Common myeloid progenitor, CD34-positive (primary cell): ENCODE measurements at regions not wholly inside any gene's neighbourhood (a gene's known extent, or its start where the extent isn't known, plus 50 kb on each side); places are given as distances from the start of the nearest gene placed in this dataset.

Experiments
- CTCF ChIA-PET: fragments of 350-600 bp; sonication (Branson Sonifier 250); formaldehyde crosslinking; loops from one replicate; lab custom pipeline; 2021; ENCODE audit warnings: antibody characterized with exemption; lab: Charles Lee
- POLR2A ChIA-PET: fragments of 350-600 bp; sonication (Branson Sonifier 250); formaldehyde crosslinking; loops from one replicate; lab custom pipeline; 2021; ENCODE audit warnings: antibody characterized with exemption; lab: Charles Lee
- DNase-seq, 3 donors: peaks; one replicate each; pipeline versions ENCODE4 v3.0.0 to v3.0.0-alpha.2; 2013
- H3K27ac ChIP-seq, 2 experiments: 1 replicate in 1 of 2; 2 replicates in 1 of 2; pipeline ENCODE4 v1.7.0; 2013; ENCODE audit warnings: inconsistent platforms in 2 of 2, low read length in 2 of 2, mild to moderate bottlenecking in 2 of 2, low read depth in 1 of 2, moderate library complexity in 1 of 2; ENCODE audit not compliant: severe bottlenecking in 2 of 2, insufficient read depth in 1 of 2, poor library complexity in 1 of 2
- H3K27me3 ChIP-seq, 5 experiments: replicated peaks in 2 of 5; 1 replicate in 3 of 5; 2 replicates in 2 of 5; pipeline versions ENCODE4 v1.6.1 to v1.7.0; 2013; ENCODE audit warnings: low read length in 4 of 5, mild to moderate bottlenecking in 2 of 5, moderate library complexity in 2 of 5, inconsistent platforms in 1 of 5; ENCODE audit not compliant: insufficient read depth in 5 of 5, control insufficient read depth in 4 of 5
- H3K36me3 ChIP-seq, 4 experiments: 1 replicate in 2 of 4; 2 replicates in 2 of 4; pipeline versions ENCODE4 v1.6.1 to v1.7.0; 2013; ENCODE audit warnings: low read length in 3 of 4, control low read depth in 1 of 4, mild to moderate bottlenecking in 1 of 4; ENCODE audit not compliant: control insufficient read depth in 4 of 4, insufficient read depth in 4 of 4
- H3K4me1 ChIP-seq, 4 experiments: 1 replicate in 3 of 4; 2 replicates in 1 of 4; pipeline versions ENCODE4 v1.6.1 to v1.7.1; 2013; ENCODE audit warnings: low read length in 3 of 4, mild to moderate bottlenecking in 3 of 4, control low read depth in 1 of 4, inconsistent platforms in 1 of 4, moderate library complexity in 1 of 4; ENCODE audit not compliant: control insufficient read depth in 4 of 4, insufficient read depth in 4 of 4; ENCODE audit errors: control extremely low read depth in 1 of 4
- H3K4me3 ChIP-seq, 7 experiments: 1 replicate in 4 of 7; 2 replicates in 3 of 7; pipeline versions ENCODE4 v1.5.1 to v1.7.0; 2013; ENCODE audit warnings: mild to moderate bottlenecking in 7 of 7, low read length in 6 of 7, moderate library complexity in 6 of 7, inconsistent platforms in 2 of 7, low read depth in 2 of 7, control low read depth in 1 of 7; ENCODE audit not compliant: insufficient read depth in 4 of 7, control insufficient read depth in 1 of 7; ENCODE audit errors: extremely low read depth in 1 of 7
- H3K9me3 ChIP-seq, 5 experiments: 1 replicate in 4 of 5; 2 replicates in 1 of 5; pipeline versions ENCODE4 v1.6.1 to v1.7.1; 2013; ENCODE audit warnings: low read length in 4 of 5, mild to moderate bottlenecking in 2 of 5, inconsistent platforms in 1 of 5, low read depth in 1 of 5, moderate library complexity in 1 of 5; ENCODE audit not compliant: control insufficient read depth in 4 of 5, insufficient read depth in 2 of 5; ENCODE audit errors: control extremely low read depth in 1 of 5
- WGBS: methylation state at CpG from one replicate; pipeline ENCODE4 v1.1.5; 2013; ENCODE audit not compliant: insufficient coverage; 5-methylcytosine and 5-hydroxymethylcytosine counted together

DNA sequence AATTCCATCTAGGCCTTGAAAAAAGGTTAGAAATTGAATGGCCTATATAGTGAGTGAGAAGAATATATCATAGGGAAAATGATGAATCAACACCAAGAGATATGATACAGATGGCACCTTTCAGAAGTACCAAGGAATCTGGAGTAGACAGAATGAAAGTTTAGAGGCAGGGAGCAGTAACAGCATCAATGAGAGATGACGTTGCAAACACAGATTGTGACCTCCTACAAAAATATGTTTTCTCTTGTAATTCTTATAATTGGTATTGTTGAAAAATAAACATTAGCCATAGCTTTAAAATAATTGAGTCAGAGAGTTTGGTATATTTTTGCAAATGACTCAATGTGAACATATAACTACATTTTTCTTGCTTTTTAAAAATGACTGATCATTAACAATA, 1223.1 kb upstream of the GJE1 start:
- POLR2A ChIA-PET, result no interaction called here
- CTCF ChIA-PET, result interaction anchor here (2.0 kb wide), 1 partner anchor 9 kb away, joined by 4 read pairs; no protein-coding TSS in a partner anchor
- H3K27me3 ChIP-seq, result no peaks in the 10 kb centered on the region
- no CpG with 5 or more reads among the region's 1 CpG for WGBS
- H3K4me1 ChIP-seq, result no peaks in the 10 kb centered on the region
- no peak overlapping the region for H3K4me3 ChIP-seq
- peaks cover 0 to 4% (median 0%) of the 10 kb centered on the region in 5 experiments for H3K9me3 ChIP-seq
- no peak overlapping the region for H3K27ac ChIP-seq
- DNase-seq, result no peak
- H3K36me3 ChIP-seq, result no peaks in the 10 kb centered on the region

DNA sequence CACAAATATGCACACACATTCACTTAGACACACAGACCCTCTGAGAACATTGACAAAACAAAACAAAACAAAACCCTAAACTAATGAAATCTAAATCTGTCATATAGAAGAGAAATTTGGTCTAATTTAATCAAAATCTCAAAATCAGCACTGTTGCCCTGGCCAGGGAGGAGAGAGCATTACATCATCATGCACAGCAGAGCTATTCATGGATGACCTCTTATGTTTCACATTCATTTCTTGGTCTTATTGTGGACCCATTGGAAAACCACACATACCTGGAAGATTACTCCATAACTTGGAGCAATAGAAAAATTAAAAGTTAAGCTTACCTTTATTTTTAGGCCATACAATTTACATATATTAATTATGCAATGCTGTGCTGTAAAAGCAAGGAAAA, 1223.6 kb upstream of the GJE1 start:
- Histone ChIP-seq H3K27ac (no peak overlapping the region), H3K36me3 (no peaks in the 10 kb centered on the region), H3K27me3 (no peaks in the 10 kb centered on the region), H3K4me3 (no peak overlapping the region), H3K4me1 (no peaks in the 10 kb centered on the region), H3K9me3 (peaks cover 0 to 4% (median 0%) of the 10 kb centered on the region in 5 experiments)
- ChIA-PET CTCF (interaction anchor here (2.0 kb wide), 1 partner anchor 9 kb away, joined by 4 read pairs; no protein-coding TSS in a partner anchor), POLR2A (no interaction called here)
- no peak for DNase-seq

DNA sequence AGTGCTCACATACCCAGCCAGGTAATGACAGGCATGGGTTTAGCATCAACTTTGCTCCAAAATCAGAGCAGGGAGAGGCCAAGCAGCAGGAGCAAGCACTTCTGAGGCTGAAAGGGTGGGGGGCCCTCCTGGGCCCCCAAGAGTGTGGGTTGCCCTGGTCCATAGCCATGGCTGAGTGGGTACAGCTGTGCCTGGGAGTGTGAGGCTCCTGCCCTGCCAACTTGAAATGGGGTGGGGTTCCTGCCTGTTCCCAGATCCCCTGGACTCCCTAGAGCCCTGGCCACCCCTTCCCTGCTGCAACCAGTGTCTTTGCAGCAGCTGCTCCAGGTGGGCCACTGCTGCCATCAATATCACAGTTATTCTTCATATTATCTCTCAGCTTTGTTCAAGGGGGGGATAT, 1224.2 kb upstream of the GJE1 start:
- peaks cover 0 to 4% (median 0%) of the 10 kb centered on the region in 5 experiments for H3K9me3 ChIP-seq
- ChIA-PET POLR2A (no interaction called here), CTCF (interaction anchor here (2.0 kb wide), 1 partner anchor 10 kb away, joined by 4 read pairs; no protein-coding TSS in a partner anchor)
- no peaks in the 10 kb centered on the region for H3K27me3 ChIP-seq
- DNase-seq, result no peak
- H3K27ac ChIP-seq, result no peak overlapping the region
- no peak overlapping the region for H3K4me3 ChIP-seq
- H3K4me1 ChIP-seq, result no peaks in the 10 kb centered on the region
- no peaks in the 10 kb centered on the region for H3K36me3 ChIP-seq

DNA sequence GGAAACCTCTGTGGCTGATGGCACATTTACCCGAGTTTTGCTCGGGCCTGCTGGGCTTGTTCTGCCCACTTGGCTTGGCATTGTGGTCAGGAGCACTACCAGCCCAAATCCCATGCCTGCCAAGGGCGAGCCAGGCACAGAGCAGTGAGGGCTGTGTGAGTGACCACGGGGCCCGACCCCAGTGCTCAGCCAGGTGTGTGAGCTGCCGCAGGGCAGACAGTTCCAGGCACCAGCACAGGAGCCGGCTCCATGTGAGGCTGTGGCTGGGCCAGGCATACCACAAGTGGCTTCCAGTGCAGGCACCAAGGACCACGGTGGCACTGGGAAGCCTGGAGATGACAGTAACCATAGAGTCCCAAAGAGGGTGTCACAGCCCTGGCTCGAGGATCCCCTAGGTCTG, 1225.5 kb upstream of the GJE1 start:
- no peak overlapping the region for H3K27ac ChIP-seq
- CTCF ChIA-PET, result interaction anchor here (0.6 to 0.9 kb wide), 3 partner anchors 14 to 159 kb away, joined by 3 to 4 read pairs (median 4); no protein-coding TSS in a partner anchor
- POLR2A ChIA-PET, result no interaction called here

DNA sequence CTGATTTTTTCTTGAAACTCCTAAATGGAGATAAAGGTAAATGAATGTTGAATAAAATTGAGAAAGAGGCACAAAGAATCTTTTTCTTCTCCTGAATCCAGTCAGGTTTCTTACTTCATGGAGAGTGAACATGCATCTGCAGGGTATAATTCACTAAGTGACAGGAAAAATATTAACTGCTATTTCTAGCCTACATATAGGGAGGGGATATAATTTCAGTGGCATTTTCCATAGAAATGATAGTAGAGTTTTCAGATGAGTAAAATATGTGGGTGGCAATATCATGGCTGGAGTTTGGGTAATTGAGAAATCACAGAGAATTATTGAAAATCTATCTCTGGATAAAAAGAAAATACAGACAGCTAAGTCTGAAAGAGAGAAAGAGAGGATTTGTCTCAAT, 1227.0 kb upstream of the GJE1 start:
- Histone ChIP-seq H3K27ac (no peak overlapping the region), H3K9me3 (peaks cover 0 to 12% (median 7%) of the 10 kb centered on the region in 5 experiments), H3K36me3 (no peaks in the 10 kb centered on the region), H3K4me1 (no peaks in the 10 kb centered on the region), H3K27me3 (no peaks in the 10 kb centered on the region), H3K4me3 (no peak overlapping the region)
- CTCF ChIA-PET, result no interaction called here
- DNase-seq, result no peak
- POLR2A ChIA-PET, result no interaction called here

More for the DNA sequence above, 1225.5 kb upstream of the GJE1 start:
- no peak for DNase-seq
- 96% methylated on average over 8 of the region's 9 CpGs for WGBS
- Histone ChIP-seq H3K4me1 (no peaks in the 10 kb centered on the region), H3K27me3 (no peaks in the 10 kb centered on the region), H3K36me3 (no peaks in the 10 kb centered on the region), H3K4me3 (no peak overlapping the region), H3K9me3 (peaks cover 0 to 4% (median 0%) of the 10 kb centered on the region in 5 experiments)

DNA sequence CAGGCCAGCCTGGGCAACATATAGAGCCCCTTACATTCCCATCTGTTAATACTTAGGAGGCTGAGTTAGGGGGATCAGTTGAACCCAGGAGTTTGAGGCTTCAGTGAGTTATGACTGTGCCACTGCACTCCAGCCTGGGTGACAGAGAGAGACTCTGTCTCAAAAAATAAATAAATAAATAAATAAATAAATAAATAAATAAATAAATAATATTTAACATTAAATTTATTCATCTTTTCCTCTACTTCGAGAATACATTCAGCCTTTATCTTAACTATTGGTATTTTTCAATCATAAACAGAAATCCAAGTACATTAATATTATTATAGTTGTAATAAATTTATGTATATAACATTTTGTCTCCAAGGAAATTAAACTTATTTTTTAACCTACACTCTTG, 1227.7 kb upstream of the GJE1 start:
- peaks cover 0 to 12% (median 7%) of the 10 kb centered on the region in 5 experiments for H3K9me3 ChIP-seq
- CTCF ChIA-PET, result interaction anchor here (0.6 kb wide), 1 partner anchor 182 kb away, joined by 3 read pairs; no protein-coding TSS in a partner anchor
- no CpG with 5 or more reads among the region's 1 CpG for WGBS
- H3K4me3 ChIP-seq, result no peak overlapping the region
- H3K27ac ChIP-seq, result no peak overlapping the region
- H3K4me1 ChIP-seq, result no peaks in the 10 kb centered on the region
- H3K27me3 ChIP-seq, result no peaks in the 10 kb centered on the region
- no peaks in the 10 kb centered on the region for H3K36me3 ChIP-seq
- POLR2A ChIA-PET, result no interaction called here
- DNase-seq, result no peak

DNA sequence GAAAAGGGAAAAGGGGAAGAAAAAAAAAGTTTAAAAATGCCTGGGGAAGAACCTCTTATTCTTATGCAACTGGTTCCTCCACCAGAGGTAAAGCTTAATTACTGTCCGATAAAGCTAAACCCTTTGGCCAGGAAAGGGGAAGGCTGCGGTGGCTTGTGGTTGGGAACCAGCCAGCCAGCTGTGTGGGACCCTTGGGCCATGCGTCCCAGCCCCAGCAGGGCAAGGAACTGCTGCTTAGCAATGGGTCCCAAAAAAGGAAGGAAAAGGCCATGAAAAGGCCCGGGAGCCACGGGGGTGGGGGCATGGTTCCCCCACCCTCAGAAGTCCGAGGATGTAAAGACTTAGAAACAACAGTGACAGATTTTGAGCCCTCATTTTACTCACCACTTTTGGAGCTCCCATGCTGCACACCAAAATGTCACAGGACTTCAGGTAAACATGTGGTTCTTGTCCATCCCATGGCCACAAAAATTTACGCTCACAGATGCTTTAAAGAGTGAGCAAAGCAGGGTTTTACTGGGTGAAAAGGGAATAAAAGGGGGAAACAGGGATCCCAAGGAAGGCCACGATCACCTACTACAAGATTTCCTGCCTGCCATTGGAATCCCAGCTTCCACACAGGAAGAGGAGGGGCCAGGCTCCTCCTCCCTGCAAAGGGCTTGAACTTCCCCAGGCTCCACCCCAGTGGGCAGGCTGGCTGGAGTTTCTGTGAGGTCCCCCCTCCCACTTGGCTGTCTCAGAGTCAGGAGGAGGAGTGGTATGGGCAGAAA, 1234.7 kb upstream of the GJE1 start:
- peaks cover 0 to 19% (median 10%) of the 10 kb centered on the region in 5 experiments for H3K9me3 ChIP-seq
- WGBS, result 43% methylated on average over 8 of the region's 8 CpGs

More for the DNA sequence above, 1234.7 kb upstream of the GJE1 start:
- peaks cover 0 to 14% (median 6%) of the 10 kb centered on the region in 4 experiments for H3K4me1 ChIP-seq
- peak overlapping the region in 4 of 7 experiments; percentile 11 to 64 (median 30) for H3K4me3 ChIP-seq
- CTCF ChIA-PET, result no interaction called here
- no peaks in the 10 kb centered on the region for H3K36me3 ChIP-seq
- H3K27ac ChIP-seq, result peak overlapping the region in 1 of 2 experiments; percentile 71
- H3K27me3 ChIP-seq, result no peaks in the 10 kb centered on the region
- POLR2A ChIA-PET, result no interaction called here
- DNase-seq, result peak; percentile 9 to 76 (median 42)
